ENCODE measurements at regions not wholly inside any gene's neighbourhood (a gene's known extent, or its start where the extent isn't known, plus 50 kb on each side); places are given as distances from the start of the nearest gene placed in this dataset.

GRCh38 chr11:116170526-116171120 lies 602.2 kb downstream of the BUD13 start (continued):
- TF ChIP-seq CTCF (CRISPR knock-in tag; IDR thresholded peaks at IDR 0.05) = peak; percentile 48

GRCh38 chr11:116169776-116170175 lies 603.0 kb downstream of the BUD13 start:
- H3K4me1 ChIP-seq (ENCODE audit: insufficient read depth, low read length) = no peaks in the 10 kb centered on the region
- H4K20me1 ChIP-seq (ENCODE audit: insufficient read depth, low read length) = no peaks in the 10 kb centered on the region
- POLR2A ChIA-PET = no interaction called here
- TF ChIP-seq, protein P1, sequence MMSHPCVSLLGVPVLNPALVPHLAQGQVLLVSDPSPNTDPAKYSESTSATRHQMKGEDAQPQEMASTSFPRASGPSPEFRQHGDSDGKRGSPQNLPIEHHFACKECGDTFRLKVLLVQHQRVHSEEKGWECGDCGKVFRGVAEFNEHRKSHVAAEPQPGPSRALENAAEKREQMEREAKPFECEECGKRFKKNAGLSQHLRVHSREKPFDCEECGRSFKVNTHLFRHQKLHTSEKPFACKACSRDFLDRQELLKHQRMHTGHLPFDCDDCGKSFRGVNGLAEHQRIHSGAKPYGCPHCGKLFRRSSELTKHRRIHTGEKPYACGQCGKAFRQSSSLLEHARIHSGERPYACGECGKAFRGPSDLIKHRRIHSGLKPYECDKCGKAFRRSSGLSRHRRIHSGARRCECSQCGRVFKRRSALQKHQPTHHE (CRISPR knock-in tag; IDR thresholded peaks at IDR 0.05; ENCODE audit: borderline replicate concordance) = no peak
- peak; percentile 43; the same call in 1 of the 2 replicates for TF ChIP-seq CEBPB (IDR thresholded peaks at IDR 0.05; ENCODE audit: borderline replicate concordance, low read depth, low read length)
- no peak for TF ChIP-seq ZNF713 (CRISPR knock-in tag; IDR thresholded peaks at IDR 0.05)
- no peak overlapping the region for H3K9ac ChIP-seq (ENCODE audit: insufficient read depth, low read depth, low read length)
- in situ Hi-C loops (cut with HindIII; ENCODE audit: extremely low pct_ligation_motif_present, low pct_unique_long_range_greater_than_20kb) = no loop called here
- 23% methylated on average over 2 of the region's 2 CpGs for WGBS (ENCODE audit: low lambda C conversion rate)
- BruUV-seq (replicated peaks) = no TSS peak
- no peaks in the 10 kb centered on the region for H3K27me3 ChIP-seq (ENCODE audit: control insufficient read depth in 1 of 2, insufficient read depth in 2 of 2, low read length in 2 of 2)
- CTCF ChIA-PET (ENCODE audit: low intra/inter-chr PET ratio, low total read pairs) = no interaction called here
- H3K27ac ChIP-seq (ENCODE audit: extremely low read length, insufficient read depth, low read length) = no peak overlapping the region
- FAIRE-seq = no peak
- H2AFZ ChIP-seq (ENCODE audit: low read length) = no peak overlapping the region
- intact Hi-C loops (cut with micrococcal nuclease; ENCODE audit: unreplicated experiment) = no loop called here
- no peaks in the 10 kb centered on the region for H3K9me3 ChIP-seq (ENCODE audit: low read length)
- no peak overlapping the region for H3K4me2 ChIP-seq (ENCODE audit: low read depth, low read length)
- no peaks in the 10 kb centered on the region for H3K79me2 ChIP-seq (ENCODE audit: insufficient read depth, low read length)
- ATAC-seq = no peak
- H3K36me3 ChIP-seq (replicated peaks in 1 of 2; ENCODE audit: control insufficient read depth in 1 of 2, insufficient read depth in 2 of 2, low read length in 2 of 2) = no peaks in the 10 kb centered on the region
- no peak for DNase-seq (ENCODE audit: low spot score)
- H3K4me3 ChIP-seq (replicated peaks in 1 of 3; ENCODE audit: insufficient read depth in 1 of 3, low read depth in 2 of 3, low read length in 3 of 3) = no peak overlapping the region

All from HepG2 (cell line).